ENCODE measurements at regions not wholly inside any gene's neighbourhood (a gene's known extent, or its start where the extent isn't known, plus 50 kb on each side); places are given as distances from the start of the nearest gene placed in this dataset.

- TF ChIP-seq POLR2A (IDR thresholded peaks at IDR 0.05), result no peak
- TF ChIP-seq CTCF (IDR thresholded peaks at IDR 0.05), result no peak
- TF ChIP-seq EP300 (IDR thresholded peaks at IDR 0.05), result no peak
- no peak overlapping the region for H3K4me3 ChIP-seq
- no peak for DNase-seq (ENCODE audit: low spot score in 2 of 2)
- H3K36me3 ChIP-seq, result no peaks in the 10 kb centered on the region
- peaks cover 0 to 5% (median 0%) of the 10 kb centered on the region in 4 donors for H3K9me3 ChIP-seq
- no peaks in the 10 kb centered on the region for H3K4me1 ChIP-seq
- no peak overlapping the region for H3K27ac ChIP-seq
- WGBS, 2 donors, result 56 to 77% methylated on average over 6 of the region's 6 CpGs
- H3K27me3 ChIP-seq, result no peaks in the 10 kb centered on the region
Measured at GRCh38 chr9:115373000-115373709, 255.2 kb upstream of the TNC start.

DNA sequence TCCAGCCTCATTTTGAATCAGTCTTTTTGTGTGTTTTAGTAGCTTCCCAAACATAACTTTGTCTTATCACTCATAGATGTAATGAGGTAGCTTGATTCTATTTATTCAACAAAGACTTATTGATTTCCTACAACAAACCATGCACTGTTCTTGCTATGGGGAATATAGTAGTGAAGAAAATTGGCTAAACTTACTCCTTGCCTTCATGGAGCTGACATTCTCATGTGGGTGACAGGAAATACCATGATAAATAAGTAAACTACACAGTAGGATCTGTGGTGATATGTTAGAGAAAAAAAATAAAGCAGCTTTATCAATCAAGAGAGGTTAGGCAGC, 255.7 kb upstream of the TNC start:
- Histone ChIP-seq H3K4me1 (no peaks in the 10 kb centered on the region), H3K4me3 (no peak overlapping the region), H3K27me3 (no peaks in the 10 kb centered on the region), H3K27ac (no peak overlapping the region), H3K36me3 (no peaks in the 10 kb centered on the region), H3K9me3 (peaks cover 0 to 5% (median 0%) of the 10 kb centered on the region in 4 donors)
- no peak for DNase-seq (ENCODE audit: low spot score in 2 of 2)
- no peak for TF ChIP-seq EP300 (IDR thresholded peaks at IDR 0.05)
- no peak for TF ChIP-seq POLR2A (IDR thresholded peaks at IDR 0.05)
- TF ChIP-seq CTCF (IDR thresholded peaks at IDR 0.05), result no peak

DNA sequence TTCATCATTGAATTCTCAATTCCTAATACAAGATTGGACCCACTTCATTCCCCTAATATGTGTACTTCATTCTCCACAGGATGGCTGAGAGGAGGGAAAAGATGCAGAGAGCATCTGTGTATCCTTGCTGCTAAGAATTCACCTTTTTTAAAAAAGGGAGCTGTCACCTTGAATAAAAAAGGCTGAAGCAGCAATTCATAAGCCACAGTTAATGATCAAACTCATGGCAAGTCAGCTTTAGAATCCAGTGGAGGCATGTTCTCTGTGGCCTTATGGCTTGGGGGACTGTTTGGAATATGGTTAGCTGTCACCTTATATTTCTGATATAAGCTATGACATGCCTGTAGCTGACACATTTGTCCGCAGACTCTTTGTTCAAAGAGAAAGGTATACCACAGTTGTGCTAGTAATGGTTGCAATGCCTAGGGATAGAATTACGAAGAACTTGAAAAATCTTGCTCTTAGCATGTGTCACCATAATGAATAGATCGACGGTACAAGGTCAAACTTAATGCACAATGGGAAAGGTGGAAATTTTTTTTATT, 256.8 kb upstream of the TNC start:
- WGBS, 2 donors, result 95 to 97% methylated on average over 4 of the region's 4 CpGs
- no peak overlapping the region for H3K27ac ChIP-seq
- peaks cover 0 to 5% (median 0%) of the 10 kb centered on the region in 4 donors for H3K9me3 ChIP-seq
- no peak overlapping the region for H3K4me3 ChIP-seq
- no peak for DNase-seq (ENCODE audit: low spot score in 2 of 2)
- no peaks in the 10 kb centered on the region for H3K36me3 ChIP-seq
- no peaks in the 10 kb centered on the region for H3K27me3 ChIP-seq
- no peak for TF ChIP-seq EP300 (IDR thresholded peaks at IDR 0.05)
- no peak for TF ChIP-seq CTCF (IDR thresholded peaks at IDR 0.05)
- TF ChIP-seq POLR2A (IDR thresholded peaks at IDR 0.05), result no peak
- no peaks in the 10 kb centered on the region for H3K4me1 ChIP-seq

DNA sequence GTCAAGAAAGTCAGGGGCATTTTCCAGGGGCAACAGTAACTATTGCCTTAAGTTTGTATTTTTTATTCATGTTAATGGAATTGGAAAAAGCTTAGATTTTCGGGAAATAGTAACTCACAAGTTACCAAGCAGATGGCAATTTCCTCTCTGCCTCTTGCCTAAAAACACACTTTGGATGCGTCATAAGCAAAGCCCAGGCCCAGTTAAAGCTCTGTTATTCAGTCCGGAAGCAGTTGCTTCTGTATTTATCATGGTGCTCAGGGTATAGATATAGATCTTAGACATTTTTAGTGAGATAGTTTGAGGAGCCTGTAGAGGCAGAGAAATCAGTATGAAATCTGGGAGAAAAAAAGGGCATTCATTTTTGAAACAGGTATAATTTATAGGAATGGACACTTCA, 260.3 kb upstream of the TNC start:
- no peaks in the 10 kb centered on the region for H3K36me3 ChIP-seq
- no peak overlapping the region for H3K27ac ChIP-seq
- no peaks in the 10 kb centered on the region for H3K27me3 ChIP-seq
- no peaks in the 10 kb centered on the region for H3K4me1 ChIP-seq
- no peak for DNase-seq (ENCODE audit: low spot score in 2 of 2)
- 88 to 91% methylated on average over 3 of the region's 3 CpGs for WGBS, 2 donors
- no peak overlapping the region for H3K4me3 ChIP-seq
- TF ChIP-seq POLR2A (IDR thresholded peaks at IDR 0.05), result no peak
- peaks cover 0 to 15% (median 0%) of the 10 kb centered on the region in 4 donors for H3K9me3 ChIP-seq

DNA sequence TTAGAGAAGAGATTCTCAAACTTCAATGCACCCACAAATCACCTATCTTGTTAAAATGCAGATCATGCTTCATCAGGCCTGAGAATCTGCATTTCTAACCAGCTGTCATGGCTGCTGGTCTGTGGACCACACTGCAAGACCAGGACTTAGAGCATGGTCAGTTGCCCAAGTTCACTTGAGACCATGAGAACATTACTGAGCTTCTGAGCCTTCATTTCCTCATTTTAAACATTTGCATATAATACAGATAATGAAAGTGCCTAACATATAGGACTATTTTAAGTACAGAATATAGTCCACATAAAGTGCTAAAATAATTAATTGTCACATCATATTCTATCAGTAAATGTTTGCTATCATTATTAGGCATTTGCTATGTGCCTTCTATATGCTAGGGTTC, 260.8 kb upstream of the TNC start:
- Histone ChIP-seq H3K4me3 (no peak overlapping the region), H3K27ac (no peak overlapping the region), H3K9me3 (peaks cover 0 to 19% (median 0%) of the 10 kb centered on the region in 4 donors), H3K27me3 (no peaks in the 10 kb centered on the region), H3K4me1 (no peaks in the 10 kb centered on the region), H3K36me3 (no peaks in the 10 kb centered on the region)
- DNase-seq (ENCODE audit: low spot score in 2 of 2), result no peak
- no peak for TF ChIP-seq CTCF (IDR thresholded peaks at IDR 0.05)
- TF ChIP-seq EP300 (IDR thresholded peaks at IDR 0.05), result no peak
- no peak for TF ChIP-seq POLR2A (IDR thresholded peaks at IDR 0.05)

Measured in tibial nerve (tissue), 4 donors.